Right lobe of liver (tissue), 4 donors: ENCODE measurements at regions not wholly inside any gene's neighbourhood (a gene's known extent, or its start where the extent isn't known, plus 50 kb on each side); places are given as distances from the start of the nearest gene placed in this dataset.

Experiments
- POLR2A ChIP-seq: fragments of 450-650 bp; IDR thresholded peaks from one replicate; pipeline ENCODE4 v1.6.1; 2017; ENCODE audit warnings: antibody characterized with exemption, mild to moderate bottlenecking
- TF ChIP-seq, protein P1 (sequence below), 4 donors: fragments of 200-600 bp in 3 of 4; fragments of 450-650 bp in 1 of 4; IDR thresholded peaks; one replicate each; pipeline versions ENCODE4 v1.5.1 to v1.8.0; 2016 to 2022; ENCODE audit warnings: antibody characterized with exemption in 4 of 4, mild to moderate bottlenecking in 2 of 4
- donor health status: DM: no; HTN: no; CAD: no.
- donor health status: DM: no; HTN: no; CAD: no.
- donor health status: DM: no; HTN: yes; CAD: no.

DNA sequence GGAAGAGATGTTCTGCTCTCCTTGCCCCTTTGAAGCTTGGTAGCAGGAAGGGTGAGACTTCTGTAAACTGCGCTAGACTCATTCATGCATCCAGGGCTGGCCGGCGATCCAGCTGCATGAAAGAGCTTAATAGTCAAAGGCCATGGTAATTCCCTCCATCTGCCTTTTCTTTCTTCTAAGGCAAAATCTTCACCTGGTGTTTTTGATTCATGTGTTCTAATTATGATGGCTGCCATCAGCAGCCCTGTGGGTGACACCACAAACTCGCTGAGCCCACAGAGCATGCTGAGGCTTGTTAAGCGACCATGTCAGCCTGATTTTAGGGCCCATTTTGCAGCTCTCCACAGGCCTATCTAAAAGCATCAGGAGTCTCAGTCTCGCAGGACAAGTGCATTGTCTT lies 450.1 kb upstream of the TENM3 start:
- TF ChIP-seq, protein P1, sequence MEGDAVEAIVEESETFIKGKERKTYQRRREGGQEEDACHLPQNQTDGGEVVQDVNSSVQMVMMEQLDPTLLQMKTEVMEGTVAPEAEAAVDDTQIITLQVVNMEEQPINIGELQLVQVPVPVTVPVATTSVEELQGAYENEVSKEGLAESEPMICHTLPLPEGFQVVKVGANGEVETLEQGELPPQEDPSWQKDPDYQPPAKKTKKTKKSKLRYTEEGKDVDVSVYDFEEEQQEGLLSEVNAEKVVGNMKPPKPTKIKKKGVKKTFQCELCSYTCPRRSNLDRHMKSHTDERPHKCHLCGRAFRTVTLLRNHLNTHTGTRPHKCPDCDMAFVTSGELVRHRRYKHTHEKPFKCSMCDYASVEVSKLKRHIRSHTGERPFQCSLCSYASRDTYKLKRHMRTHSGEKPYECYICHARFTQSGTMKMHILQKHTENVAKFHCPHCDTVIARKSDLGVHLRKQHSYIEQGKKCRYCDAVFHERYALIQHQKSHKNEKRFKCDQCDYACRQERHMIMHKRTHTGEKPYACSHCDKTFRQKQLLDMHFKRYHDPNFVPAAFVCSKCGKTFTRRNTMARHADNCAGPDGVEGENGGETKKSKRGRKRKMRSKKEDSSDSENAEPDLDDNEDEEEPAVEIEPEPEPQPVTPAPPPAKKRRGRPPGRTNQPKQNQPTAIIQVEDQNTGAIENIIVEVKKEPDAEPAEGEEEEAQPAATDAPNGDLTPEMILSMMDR (IDR thresholded peaks at IDR 0.05): no peak
- no peak for TF ChIP-seq POLR2A
